Kidney tubule cell (primary cell): ENCODE measurements at regions not wholly inside any gene's neighbourhood (a gene's known extent, or its start where the extent isn't known, plus 50 kb on each side); places are given as distances from the start of the nearest gene placed in this dataset.

Experiments used
- DNase-seq: peaks from one replicate; pipeline ENCODE4 v3.0.0-alpha.2; 2018; ENCODE audit warnings: low spot score

DNA sequence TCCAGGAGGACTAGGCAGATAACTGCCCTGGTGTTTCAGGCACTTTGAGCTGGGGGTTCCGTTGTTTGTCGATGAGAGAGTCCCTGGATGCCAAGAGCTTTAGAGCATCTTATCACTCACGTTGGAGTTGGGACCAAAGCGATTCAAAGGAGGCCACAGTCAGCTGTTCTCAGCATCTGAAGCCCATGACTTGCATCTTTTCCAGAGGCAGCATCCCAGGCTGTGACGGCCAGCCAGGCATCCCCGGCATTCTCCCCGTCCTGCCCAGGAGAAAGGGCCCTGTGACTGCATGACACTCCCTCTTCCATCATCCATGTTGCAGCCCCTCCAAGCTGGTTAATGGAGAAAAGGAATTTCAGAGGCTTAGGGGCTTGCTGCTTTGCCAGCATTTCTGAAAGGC lies 520.3 kb downstream of the CDH26 start:
- no peak for DNase-seq

- DNase-seq = no peak
Measured at GRCh38 chr20:60480950-60481742, 522.9 kb downstream of the CDH26 start.

GRCh38 chr20:60481743-60482133 lies 523.5 kb downstream of the CDH26 start:
- DNase-seq = no peak

DNA sequence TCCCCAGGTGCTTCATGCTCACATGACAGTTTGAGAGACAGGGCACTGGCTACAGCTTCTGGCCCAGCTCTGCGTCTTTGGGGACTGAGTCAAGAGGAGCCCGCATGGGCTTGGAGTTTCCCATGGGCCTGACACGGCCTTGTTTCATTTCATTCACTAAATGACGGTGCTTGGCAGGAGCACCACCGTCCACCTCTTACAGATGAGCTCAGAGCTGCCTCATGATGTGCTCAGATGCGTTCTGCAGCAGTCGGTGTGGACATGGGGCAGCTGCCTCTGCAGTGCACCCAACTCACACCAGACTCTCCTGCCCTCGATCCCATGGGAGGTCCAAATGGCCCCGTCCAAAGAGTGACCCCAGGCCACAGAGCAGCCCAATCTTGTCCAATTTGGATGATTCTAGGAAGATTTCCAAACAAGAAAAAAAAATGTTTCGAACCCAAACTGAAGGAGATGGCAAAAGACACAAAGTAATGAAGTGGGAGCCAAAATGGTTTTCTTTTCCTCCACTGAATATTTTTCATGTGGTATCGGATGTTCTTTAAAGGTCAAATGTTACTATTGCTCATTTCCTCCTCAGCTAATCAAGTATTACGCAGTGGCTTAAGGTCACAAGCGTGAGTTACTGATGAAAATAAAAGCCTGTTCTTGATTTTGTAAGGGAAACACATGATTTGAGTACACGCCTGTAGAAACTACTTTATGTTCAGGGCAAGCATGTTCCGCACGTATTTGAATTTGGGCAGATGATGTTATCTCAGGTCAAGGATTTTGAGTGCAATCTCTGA lies 524.2 kb downstream of the CDH26 start:
- no peak for DNase-seq

GRCh38 chr20:60483371-60483770 lies 525.1 kb downstream of the CDH26 start:
- DNase-seq = no peak

DNA sequence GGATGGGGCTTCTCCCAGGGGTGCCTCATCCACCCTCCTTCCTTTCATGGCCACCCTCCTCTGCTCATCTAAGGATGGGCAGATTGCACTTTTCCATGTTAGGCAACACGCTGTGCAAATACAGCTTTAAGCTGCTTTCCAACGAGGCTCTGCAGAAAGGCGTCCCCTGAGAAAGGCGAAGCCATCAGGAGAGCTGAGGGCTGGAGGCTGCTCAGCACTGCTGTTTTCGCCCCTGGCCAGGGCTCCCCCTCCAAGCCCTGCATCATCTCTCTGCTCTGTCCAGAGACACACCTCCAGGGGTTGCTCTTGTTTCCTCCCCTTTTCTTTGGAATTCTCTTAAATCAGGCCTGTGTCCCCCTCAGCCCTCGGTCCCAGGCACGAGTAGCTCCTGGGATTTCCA lies 526.1 kb downstream of the CDH26 start:
- no peak for DNase-seq

- no peak for DNase-seq
Measured at GRCh38 chr20:60485012-60485760, 527.0 kb downstream of the CDH26 start.

DNA sequence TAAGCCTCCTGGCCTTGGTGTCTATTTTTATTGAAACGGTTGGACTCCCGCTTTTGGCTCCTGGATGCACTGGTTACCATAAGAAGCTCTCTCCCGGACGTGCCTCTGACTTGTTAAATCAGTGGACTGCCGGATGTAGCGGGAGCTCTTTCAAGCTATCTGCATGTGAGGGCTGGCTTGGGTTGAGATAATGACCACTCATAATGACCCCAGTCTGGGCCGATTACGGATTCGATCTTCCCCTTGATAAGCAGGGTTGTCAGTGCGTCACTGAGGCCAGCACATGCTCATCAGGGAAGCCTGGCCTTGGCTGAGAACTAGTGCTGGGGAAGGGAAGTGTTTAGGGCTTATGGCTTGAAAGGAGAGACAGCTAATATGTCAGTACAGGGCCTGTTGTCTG lies 528.1 kb downstream of the CDH26 start:
- DNase-seq = no peak

- DNase-seq = no peak
Measured at GRCh38 chr20:60486937-60487336, 528.7 kb downstream of the CDH26 start.

DNA sequence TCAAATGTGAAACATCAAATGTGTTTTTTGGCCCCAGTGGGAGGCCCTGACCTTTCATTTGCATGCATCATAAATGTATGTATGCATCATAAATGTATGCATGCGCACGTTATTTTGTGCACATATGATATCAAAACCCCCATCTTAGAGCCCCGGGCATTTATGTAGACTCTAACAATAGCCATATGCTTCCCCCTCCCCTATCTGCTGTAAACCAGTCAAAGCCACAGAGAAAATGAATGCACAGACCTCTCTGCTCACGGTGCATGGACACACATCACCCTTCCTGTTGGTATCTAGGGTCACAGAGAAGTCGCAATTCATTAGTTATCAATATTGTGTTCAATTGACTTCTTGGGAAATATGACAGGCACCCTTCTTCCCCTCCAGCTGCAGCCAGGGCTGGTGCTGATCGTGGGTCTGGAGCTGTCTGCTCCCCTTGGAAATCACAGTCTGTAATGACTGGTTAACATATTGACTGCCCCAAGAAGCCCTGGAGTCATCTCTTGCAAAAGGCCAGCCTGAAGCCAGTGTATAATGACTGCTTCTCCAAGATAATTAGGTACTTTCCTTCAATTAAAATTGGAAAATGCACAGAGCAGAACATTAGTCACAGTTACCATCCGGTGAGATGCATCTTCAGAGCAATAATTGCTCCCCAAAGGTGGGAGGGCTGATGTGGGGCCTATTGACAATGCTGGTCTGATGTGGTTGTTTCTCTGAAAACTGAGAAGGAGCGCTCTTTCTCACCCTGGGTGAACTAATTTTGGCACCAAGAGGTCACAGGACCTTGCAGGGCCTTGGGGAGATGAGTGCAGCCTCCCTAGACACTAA lies 532.2 kb downstream of the CDH26 start:
- no peak for DNase-seq

DNA sequence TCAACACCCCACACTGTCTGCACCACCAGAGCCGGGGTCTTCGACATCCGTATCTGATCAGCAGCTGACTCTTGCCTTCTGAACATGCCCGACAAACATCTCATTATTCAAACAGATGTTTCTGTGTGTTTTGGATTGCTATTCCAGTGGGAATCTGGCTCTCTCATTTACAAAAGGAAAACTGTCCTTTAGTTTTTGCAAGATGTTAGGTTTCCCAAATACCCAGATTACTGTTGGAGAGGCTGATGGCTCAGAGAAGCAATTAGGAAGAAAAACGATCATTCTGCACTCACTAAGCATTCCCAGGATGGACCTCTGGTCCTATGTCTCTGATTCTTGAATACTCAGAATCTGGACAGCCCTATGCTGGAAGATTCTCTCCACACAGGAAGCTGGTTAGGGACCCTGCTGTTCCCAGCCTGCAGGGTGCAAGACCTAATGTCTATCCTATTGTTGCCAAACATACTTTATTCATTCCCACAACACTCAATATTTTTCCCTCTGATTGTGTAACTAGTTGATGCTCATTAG lies 532.9 kb downstream of the CDH26 start:
- DNase-seq = no peak

DNA sequence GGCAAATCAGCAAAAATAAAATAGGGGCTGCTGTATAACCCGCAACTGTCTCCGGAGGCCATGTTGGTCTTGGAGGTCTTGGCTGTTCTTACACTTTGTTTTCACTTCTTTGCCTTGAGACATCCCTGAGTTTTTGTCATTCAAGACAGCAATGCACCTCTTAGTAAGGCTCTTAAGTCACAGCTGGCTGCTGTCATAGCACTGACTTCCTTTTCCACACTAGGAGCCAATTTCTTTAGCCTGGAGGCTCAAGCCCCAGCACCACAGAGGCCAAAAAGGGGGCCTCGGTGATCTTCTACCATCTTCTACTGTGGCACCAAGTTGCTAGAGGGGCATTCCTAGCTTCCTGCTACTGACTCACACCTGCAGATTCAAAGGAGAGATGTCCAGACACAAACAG lies 536.3 kb downstream of the CDH26 start:
- DNase-seq = no peak

GRCh38 chr20:60497298-60498035 lies 539.2 kb downstream of the CDH26 start:
- DNase-seq = no peak

DNA sequence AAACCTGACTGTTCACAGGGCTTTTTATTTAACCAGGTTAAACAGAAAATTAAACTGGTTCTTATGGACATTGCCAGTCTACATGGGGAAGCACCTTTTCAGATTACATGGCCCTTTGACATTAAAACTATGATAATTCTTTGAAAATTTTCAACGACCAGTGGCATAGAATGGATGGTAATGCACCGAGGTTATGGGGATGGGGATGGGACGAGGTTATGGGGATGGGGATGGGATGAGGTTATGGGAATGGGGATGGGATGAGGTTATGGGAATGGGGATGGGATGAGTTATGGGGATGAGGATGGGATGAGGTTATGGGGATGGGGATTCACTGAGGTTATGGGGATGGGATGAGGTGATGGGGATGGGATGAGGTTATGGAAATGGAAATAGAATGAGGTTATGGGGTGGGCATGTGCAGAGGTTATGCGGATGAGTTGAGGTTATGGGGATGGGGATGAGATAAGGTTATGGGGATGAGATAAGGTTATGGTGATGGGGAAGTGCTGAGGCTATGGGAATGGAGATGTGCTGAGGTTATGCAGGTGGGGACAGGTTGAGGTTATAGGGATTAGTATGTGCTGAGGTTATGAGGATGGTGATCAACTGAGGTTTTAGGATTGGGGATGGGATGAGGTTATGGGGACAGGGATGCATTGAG lies 541.9 kb downstream of the CDH26 start:
- no peak for DNase-seq

DNA sequence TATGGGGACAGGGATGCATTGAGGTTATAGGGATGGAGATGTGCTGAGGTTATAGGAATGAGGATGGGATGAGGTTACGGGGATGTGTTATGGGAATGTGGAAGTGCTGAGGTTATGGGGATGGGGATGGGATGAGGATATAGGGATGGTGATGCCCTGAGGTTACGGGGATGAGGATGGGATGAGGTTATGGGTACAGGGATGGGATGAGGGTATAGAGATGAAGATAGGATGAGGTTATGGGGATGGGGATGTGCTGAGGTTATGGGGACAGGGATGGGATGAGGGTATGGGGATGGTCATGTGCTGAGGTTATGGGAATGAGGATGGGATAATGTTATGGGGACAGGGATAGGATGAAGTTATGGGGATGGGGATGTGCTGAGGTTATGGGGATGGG lies 542.8 kb downstream of the CDH26 start:
- no peak for DNase-seq

DNA sequence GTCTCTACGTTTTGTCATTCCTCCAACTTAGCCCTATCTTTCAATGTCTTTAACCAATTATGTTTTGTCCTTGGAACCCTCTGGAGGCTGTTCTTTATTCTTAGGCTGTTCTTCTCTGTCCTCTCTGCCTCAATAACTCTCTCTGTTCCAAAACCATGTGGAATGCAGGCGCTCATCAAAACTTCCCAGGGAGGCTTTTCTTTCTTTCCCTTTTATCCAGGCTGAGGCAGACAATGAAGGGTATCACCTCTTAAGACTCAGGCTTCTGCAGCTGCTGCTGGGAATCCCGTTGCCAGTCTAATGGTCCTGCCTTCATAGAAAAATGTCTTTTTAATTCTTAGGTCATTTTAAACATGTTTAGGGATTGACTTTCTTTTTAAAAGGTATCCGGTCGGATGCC lies 544.7 kb downstream of the CDH26 start:
- DNase-seq = no peak

- no peak for DNase-seq
Measured at GRCh38 chr20:60505423-60505822, 547.2 kb downstream of the CDH26 start.

GRCh38 chr20:60506061-60506460 lies 547.8 kb downstream of the CDH26 start:
- DNase-seq = no peak

- DNase-seq = no peak
Measured at GRCh38 chr20:60507087-60507694, 549.0 kb downstream of the CDH26 start.

DNA sequence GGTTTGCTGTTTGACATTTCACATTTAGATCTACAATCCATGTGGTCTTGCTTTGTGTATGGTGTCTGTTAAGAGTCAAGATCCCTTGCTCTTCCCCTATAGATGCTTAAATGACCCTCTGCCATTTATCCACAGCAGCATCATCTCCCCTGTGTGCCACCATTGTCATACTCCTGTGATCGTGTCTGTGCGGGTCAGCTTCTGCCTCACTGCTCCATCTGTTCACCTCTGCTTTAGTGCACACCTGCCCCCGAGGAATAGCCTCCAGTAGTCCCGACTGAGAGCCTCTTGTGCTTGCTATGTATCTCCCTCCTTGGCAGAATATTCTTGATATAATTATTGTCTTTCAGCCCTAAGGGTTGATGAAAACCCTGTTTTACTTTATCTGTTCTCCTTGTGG lies 551.2 kb downstream of the CDH26 start:
- DNase-seq = no peak
